Activated B cell treated with CpG ODN at 0.5 μM for 24 hours (primary cell): ENCODE measurements at regions not wholly inside any gene's neighbourhood (a gene's known extent, or its start where the extent isn't known, plus 50 kb on each side); places are given as distances from the start of the nearest gene placed in this dataset.

Experiments used
- ATAC-seq: fragments of 200-7000 bp; cut with Tn5 transposase; one replicate; pipeline ENCODE4 v1.10.0; 2021; ENCODE audit warnings: low read depth, mild to moderate bottlenecking, moderate library complexity
- CTCF ChIA-PET: fragments of 350-600 bp; sonication (Branson Sonifier 250); formaldehyde crosslinking; loops from one replicate; lab custom pipeline; 2021; ENCODE audit warnings: antibody characterized with exemption; lab: Charles Lee
- POLR2A ChIA-PET: fragments of 350-600 bp; sonication (Branson Sonifier 250); formaldehyde crosslinking; loops from one replicate; lab custom pipeline; 2021; ENCODE audit warnings: antibody characterized with exemption; lab: Charles Lee
- DNase-seq: peaks from one replicate; pipeline ENCODE4 v3.0.0; 2022
- H3K27ac Mint-ChIP-seq: one replicate; pipeline ENCODE4 v1.8.0; 2020; ENCODE audit warnings: mixed read lengths
- H3K27me3 Mint-ChIP-seq: one replicate; pipeline ENCODE4 v1.8.0; 2021; ENCODE audit warnings: mixed read lengths
- H3K36me3 Mint-ChIP-seq: one replicate; pipeline ENCODE4 v1.8.0; 2021; ENCODE audit warnings: low read depth, mixed read lengths
- H3K4me1 Mint-ChIP-seq: one replicate; pipeline ENCODE4 v1.8.0; 2021; ENCODE audit warnings: mixed read lengths
- H3K4me3 Mint-ChIP-seq: one replicate; pipeline ENCODE4 v1.8.0; 2020; ENCODE audit warnings: mild to moderate bottlenecking, mixed read lengths
- H3K9me3 Mint-ChIP-seq: one replicate; pipeline ENCODE4 v1.8.0; 2020; ENCODE audit warnings: mixed read lengths
- intact Hi-C: fragments of 100-400 bp; cut with micrococcal nuclease; formaldehyde crosslinking; loops from one replicate; pipeline ENCODE4 v1.15.1; 2024
- TF ChIP-seq, protein P1 (sequence below): fragments of 200-600 bp; IDR thresholded peaks from one replicate; pipeline ENCODE4 v1.8.0; 2022; ENCODE audit warnings: antibody characterized with exemption, mild to moderate bottlenecking

DNA sequence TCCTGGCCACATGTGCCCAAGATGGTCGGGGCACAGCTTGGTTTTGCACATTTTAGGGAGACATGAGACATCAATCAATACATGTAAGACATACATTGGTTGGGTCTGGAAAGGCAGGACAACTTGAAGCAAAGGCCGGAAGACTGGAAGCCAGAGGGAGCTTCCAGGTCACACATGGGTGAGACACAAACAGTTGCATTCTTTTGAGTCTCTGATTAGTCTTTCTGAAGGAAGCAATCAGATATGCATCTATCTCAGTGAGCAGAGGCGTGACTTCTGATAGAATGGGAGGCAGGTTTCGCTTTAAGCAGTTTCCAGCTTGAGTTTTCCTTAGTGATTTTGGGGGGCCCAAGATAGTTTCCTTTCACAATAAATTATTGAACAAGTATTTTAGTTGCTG is 172.5 kb downstream of the RASEF start:
- ATAC-seq (no peak), DNase-seq (no peak)
- Mint-ChIP-seq H3K4me3 (no peak overlapping the region), H3K27me3 (no peaks in the 10 kb centered on the region), H3K27ac (no peak overlapping the region), H3K4me1 (no peaks in the 10 kb centered on the region), H3K9me3 (no peaks in the 10 kb centered on the region), H3K36me3 (no peaks in the 10 kb centered on the region)
- ChIA-PET POLR2A (no interaction called here), CTCF (no interaction called here)
- TF ChIP-seq, protein P1, sequence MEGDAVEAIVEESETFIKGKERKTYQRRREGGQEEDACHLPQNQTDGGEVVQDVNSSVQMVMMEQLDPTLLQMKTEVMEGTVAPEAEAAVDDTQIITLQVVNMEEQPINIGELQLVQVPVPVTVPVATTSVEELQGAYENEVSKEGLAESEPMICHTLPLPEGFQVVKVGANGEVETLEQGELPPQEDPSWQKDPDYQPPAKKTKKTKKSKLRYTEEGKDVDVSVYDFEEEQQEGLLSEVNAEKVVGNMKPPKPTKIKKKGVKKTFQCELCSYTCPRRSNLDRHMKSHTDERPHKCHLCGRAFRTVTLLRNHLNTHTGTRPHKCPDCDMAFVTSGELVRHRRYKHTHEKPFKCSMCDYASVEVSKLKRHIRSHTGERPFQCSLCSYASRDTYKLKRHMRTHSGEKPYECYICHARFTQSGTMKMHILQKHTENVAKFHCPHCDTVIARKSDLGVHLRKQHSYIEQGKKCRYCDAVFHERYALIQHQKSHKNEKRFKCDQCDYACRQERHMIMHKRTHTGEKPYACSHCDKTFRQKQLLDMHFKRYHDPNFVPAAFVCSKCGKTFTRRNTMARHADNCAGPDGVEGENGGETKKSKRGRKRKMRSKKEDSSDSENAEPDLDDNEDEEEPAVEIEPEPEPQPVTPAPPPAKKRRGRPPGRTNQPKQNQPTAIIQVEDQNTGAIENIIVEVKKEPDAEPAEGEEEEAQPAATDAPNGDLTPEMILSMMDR = no peak
- intact Hi-C loops = no loop called here

DNA sequence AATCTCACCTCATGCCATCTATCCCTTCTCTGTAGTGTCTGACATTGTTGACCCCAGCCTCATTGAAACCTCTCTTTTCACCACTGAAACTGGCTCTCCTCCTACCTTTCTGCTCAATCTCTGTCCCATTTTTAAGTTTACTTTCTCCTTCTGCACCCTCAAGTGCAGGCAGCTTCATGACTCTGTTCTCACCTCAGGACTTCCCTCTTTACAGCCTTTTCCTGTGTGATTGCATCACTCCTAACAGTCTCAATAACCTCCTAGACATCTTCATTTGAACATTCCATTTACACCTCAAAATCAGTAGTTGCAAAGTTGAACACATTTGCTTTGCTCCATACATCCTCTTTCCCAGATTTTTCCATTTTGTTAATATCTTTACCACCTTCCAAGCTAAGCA is 172.1 kb downstream of the RASEF start:
- Mint-ChIP-seq H3K27me3 (no peaks in the 10 kb centered on the region), H3K4me1 (no peaks in the 10 kb centered on the region), H3K9me3 (no peaks in the 10 kb centered on the region), H3K36me3 (no peaks in the 10 kb centered on the region), H3K4me3 (no peak overlapping the region), H3K27ac (no peak overlapping the region)
- ATAC-seq (no peak), DNase-seq (no peak)
- POLR2A ChIA-PET = no interaction called here
- TF ChIP-seq, protein P1 = no peak
- CTCF ChIA-PET = no interaction called here
- intact Hi-C loops = no loop called here

DNA sequence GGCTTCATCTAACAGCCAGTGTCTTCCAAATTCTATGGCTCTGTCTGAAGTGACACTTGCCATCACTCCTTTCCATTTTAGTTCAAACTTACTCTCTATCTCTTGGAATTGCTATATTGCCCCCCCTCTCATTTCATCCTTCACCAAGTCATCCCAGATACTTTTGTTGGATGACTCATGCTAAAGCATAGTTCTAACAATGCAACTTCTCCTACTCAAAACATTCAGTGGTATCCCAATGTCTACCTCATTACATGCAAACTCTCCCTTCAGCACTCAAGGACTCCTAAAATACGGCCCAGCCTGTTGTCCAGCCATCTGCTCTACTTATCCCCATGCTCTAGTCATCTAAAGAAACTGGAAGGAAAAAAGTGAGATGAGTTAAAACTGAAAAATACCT is 171.6 kb downstream of the RASEF start:
- CTCF ChIA-PET = no interaction called here
- H3K4me3 Mint-ChIP-seq = no peak overlapping the region
- no peak for ATAC-seq
- intact Hi-C loops = no loop called here
- no peak overlapping the region for H3K27ac Mint-ChIP-seq
- H3K4me1 Mint-ChIP-seq = no peaks in the 10 kb centered on the region
- no peak for DNase-seq
- TF ChIP-seq, protein P1 = no peak
- no peaks in the 10 kb centered on the region for H3K9me3 Mint-ChIP-seq
- H3K27me3 Mint-ChIP-seq = no peaks in the 10 kb centered on the region
- H3K36me3 Mint-ChIP-seq = no peaks in the 10 kb centered on the region
- POLR2A ChIA-PET = no interaction called here

DNA sequence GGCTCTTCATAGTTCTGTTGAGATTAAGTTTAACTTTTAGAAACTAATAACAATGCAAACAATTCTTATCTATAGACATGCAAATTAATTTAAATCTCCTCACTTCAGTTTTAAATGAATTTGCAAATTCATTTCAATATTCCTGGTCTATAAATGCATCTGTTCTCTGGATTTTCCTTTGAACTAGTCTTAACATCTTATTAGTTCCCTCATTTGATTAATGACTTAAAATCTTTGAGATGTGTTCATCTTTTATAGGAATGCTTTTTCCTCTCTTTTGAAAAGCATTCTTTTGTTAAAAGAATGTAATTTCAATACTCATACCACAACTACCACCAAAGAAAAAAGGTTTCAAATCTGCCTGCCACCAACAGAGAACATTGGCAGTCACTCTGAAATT is 169.4 kb downstream of the RASEF start:
- intact Hi-C loops = no loop called here
- TF ChIP-seq, protein P1 = no peak
- POLR2A ChIA-PET = no interaction called here

DNA sequence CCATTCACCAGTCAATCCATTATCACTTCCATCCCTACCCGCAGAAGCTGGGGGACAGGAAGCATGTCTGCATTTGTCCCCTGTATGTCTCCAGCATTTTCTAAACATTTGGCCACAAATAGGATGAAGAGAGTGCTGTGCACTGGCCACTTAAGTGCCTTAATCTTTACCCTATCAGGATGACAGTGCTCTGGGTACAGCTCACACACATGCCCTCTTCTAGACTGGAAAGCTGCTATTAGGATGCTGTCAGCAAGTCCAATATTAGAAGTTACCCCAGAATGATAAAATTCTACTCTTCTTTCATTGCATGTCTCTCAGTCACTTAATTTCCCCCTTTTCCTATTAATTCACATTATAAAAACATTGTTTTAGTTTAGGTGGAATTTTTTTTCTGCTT is 168.4 kb downstream of the RASEF start:
- no peaks in the 10 kb centered on the region for H3K9me3 Mint-ChIP-seq
- H3K27ac Mint-ChIP-seq = no peak overlapping the region
- no peaks in the 10 kb centered on the region for H3K27me3 Mint-ChIP-seq
- TF ChIP-seq, protein P1 = no peak
- CTCF ChIA-PET = no interaction called here
- intact Hi-C loops = no loop called here
- H3K4me3 Mint-ChIP-seq = no peak overlapping the region
- DNase-seq (no peak), ATAC-seq (no peak)
- H3K36me3 Mint-ChIP-seq = no peaks in the 10 kb centered on the region
- H3K4me1 Mint-ChIP-seq = no peaks in the 10 kb centered on the region
- POLR2A ChIA-PET = no interaction called here

More for the DNA sequence above, 169.4 kb downstream of the RASEF start:
- H3K27ac Mint-ChIP-seq = no peak overlapping the region
- CTCF ChIA-PET = no interaction called here
- H3K4me3 Mint-ChIP-seq = no peak overlapping the region
- H3K9me3 Mint-ChIP-seq = no peaks in the 10 kb centered on the region
- H3K4me1 Mint-ChIP-seq = no peaks in the 10 kb centered on the region
- no peaks in the 10 kb centered on the region for H3K36me3 Mint-ChIP-seq
- no peak for ATAC-seq
- no peak for DNase-seq
- H3K27me3 Mint-ChIP-seq = no peaks in the 10 kb centered on the region
